ENCODE measurements at regions not wholly inside any gene's neighbourhood (a gene's known extent, or its start where the extent isn't known, plus 50 kb on each side); places are given as distances from the start of the nearest gene placed in this dataset.

- no peak for TF ChIP-seq EZH2 (IDR thresholded peaks at IDR 0.05; ENCODE audit: low read length)
- TF ChIP-seq CTCF (optimal IDR thresholded peaks at IDR 0.05 in 1 of 3, IDR thresholded peaks at IDR 0.05 in 1 of 3, conservative IDR thresholded peaks at IDR 0.05 in 1 of 3; ENCODE audit: extremely low read depth in 1 of 3, insufficient read depth in 2 of 3, low read length in 3 of 3), result peak in 2 of 3 experiments; percentile 25 to 34
Measured at GRCh38 chrX:145190801-145191389, 56.4 kb upstream of the SPANXN1 start.
